Lower leg skin (tissue), 4 donors: ENCODE measurements at regions not wholly inside any gene's neighbourhood (a gene's known extent, or its start where the extent isn't known, plus 50 kb on each side); places are given as distances from the start of the nearest gene placed in this dataset.

Experiments
- DNase-seq, 2 donors: peaks; one replicate each; pipeline ENCODE4 v3.0.0-alpha.2; 2019; ENCODE audit warnings: low spot score in 2 of 2
- H3K4me3 ChIP-seq: fragments of 200-600 bp; sonication (generic); 2 replicates; pipeline ENCODE4 v1.5.1; 2017; ENCODE audit warnings: mild to moderate bottlenecking, low read depth; ENCODE audit not compliant: poor library complexity, severe bottlenecking
- POLR2A ChIP-seq, 2 donors: fragments of 450-650 bp; IDR thresholded peaks; one replicate each; pipeline ENCODE4 v1.6.1; 2016 to 2017; ENCODE audit warnings: antibody characterized with exemption in 2 of 2, mild to moderate bottlenecking in 1 of 2, moderate library complexity in 1 of 2
- WGBS, 2 donors: methylation state at CpG; one replicate each; pipeline ENCODE4 v1.1.5; 2018; 5-methylcytosine and 5-hydroxymethylcytosine counted together
- intact Hi-C: fragments of 100-400 bp; cut with DNase I; formaldehyde crosslinking; loops from one replicate; pipeline ENCODE4 v1.15.0; 2023; ENCODE audit warnings: low total_unique reads
- TF ChIP-seq, protein P1 (sequence below), 3 donors: fragments of 450-650 bp; IDR thresholded peaks; one replicate each; pipeline ENCODE4 v1.5.1; 2016; ENCODE audit warnings: antibody characterized with exemption in 3 of 3, mild to moderate bottlenecking in 3 of 3, moderate library complexity in 2 of 3

DNA sequence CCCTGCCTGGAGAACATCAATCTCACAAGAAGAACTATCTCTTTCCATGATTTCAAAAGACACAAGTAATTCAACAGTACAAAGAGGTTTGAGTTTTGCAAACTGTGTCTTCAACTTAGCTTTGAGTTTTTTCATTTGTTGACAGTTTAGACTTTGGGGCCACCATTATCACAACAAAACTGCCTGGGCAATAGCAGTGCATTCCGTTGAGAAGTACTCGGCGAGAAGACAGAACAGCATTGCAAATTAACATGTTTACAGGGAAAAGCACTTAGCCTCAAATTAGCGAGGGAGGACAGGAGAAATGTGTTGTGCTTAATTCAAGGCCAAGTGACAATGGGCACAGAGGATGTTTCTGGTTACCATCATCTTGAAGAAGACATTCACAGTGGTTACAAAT, 133.2 kb upstream of the MPPED2 start:
- no peak for DNase-seq
- TF ChIP-seq, protein P1, sequence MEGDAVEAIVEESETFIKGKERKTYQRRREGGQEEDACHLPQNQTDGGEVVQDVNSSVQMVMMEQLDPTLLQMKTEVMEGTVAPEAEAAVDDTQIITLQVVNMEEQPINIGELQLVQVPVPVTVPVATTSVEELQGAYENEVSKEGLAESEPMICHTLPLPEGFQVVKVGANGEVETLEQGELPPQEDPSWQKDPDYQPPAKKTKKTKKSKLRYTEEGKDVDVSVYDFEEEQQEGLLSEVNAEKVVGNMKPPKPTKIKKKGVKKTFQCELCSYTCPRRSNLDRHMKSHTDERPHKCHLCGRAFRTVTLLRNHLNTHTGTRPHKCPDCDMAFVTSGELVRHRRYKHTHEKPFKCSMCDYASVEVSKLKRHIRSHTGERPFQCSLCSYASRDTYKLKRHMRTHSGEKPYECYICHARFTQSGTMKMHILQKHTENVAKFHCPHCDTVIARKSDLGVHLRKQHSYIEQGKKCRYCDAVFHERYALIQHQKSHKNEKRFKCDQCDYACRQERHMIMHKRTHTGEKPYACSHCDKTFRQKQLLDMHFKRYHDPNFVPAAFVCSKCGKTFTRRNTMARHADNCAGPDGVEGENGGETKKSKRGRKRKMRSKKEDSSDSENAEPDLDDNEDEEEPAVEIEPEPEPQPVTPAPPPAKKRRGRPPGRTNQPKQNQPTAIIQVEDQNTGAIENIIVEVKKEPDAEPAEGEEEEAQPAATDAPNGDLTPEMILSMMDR (IDR thresholded peaks at IDR 0.05): no peak
- TF ChIP-seq POLR2A (IDR thresholded peaks at IDR 0.05): no peak
- 76 to 86% methylated on average over 4 of the region's 4 CpGs for WGBS, 2 donors
- intact Hi-C loops: no loop called here
- no peak overlapping the region for H3K4me3 ChIP-seq

DNA sequence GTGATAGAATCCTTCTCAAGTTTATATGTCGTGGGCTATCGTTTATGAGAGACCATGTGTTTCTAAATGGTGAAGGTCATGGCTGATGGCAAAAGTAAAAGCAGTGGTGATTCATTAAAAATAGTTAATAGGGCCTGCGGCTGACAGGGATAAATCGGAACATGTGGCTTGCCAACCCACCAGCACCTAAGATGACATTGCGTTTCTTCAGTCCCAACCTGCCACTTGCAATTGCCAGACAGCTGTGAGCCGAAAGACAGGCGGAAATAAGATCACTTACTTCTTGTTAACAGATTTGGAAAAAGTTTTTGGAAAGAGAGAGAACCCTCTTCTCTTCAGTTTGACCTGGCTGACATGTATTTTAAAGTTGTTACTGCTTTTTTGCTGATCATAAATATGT, 131.5 kb upstream of the MPPED2 start:
- no peak for TF ChIP-seq POLR2A (IDR thresholded peaks at IDR 0.05)
- TF ChIP-seq, protein P1 (IDR thresholded peaks at IDR 0.05): no peak
- no peak overlapping the region for H3K4me3 ChIP-seq
- intact Hi-C loops: no loop called here
- WGBS, 2 donors: 79 to 83% methylated on average over 7 of the region's 7 CpGs
- DNase-seq: no peak

DNA sequence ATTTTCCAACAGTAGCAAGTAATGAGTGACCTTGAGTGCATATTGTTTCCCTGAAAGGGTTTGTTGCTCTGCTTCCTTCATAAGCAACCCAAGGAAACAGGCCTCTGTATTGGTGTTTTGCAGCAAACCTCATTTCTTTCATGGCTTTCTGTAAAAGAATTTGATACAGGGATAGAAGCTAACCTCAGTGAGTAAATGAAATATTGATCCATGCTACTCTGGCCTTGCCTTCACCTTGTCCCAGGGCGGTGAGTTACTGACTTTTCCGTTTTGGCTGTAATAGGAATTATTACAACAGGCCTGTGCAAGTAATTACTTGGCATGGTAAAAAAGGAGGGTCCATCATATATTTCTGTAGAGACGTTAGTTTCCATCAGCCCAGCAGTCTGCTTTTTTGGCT, 130.9 kb upstream of the MPPED2 start:
- DNase-seq: no peak
- H3K4me3 ChIP-seq: no peak overlapping the region
- WGBS, 2 donors: 55 to 61% methylated on average over 3 of the region's 3 CpGs
- intact Hi-C loops: no loop called here
- TF ChIP-seq, protein P1 (IDR thresholded peaks at IDR 0.05): no peak
- TF ChIP-seq POLR2A (IDR thresholded peaks at IDR 0.05): no peak

DNA sequence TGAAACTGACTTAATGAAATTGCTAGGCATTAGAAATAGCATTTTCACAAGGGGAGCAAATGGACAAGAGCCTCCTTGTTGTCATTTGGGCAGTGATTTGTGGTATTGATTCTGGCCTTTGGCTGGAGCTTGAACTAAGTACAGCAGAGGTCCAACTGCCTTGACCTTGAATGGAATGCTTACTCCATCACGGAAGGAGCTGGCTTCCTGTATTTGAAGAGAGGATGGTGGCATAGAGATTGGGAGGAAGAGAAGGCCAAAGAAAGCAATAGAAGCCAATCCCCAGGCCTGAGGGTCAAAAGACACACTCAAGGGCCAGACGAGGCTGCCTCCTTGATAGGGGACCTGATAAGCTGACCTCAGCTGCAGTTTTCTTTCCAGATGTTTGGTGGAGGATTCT, 126.6 kb upstream of the MPPED2 start:
- DNase-seq: no peak
- H3K4me3 ChIP-seq: no peak overlapping the region
- TF ChIP-seq, protein P1 (IDR thresholded peaks at IDR 0.05): no peak
- TF ChIP-seq POLR2A (IDR thresholded peaks at IDR 0.05): no peak
- WGBS, 2 donors: 31 to 40% methylated on average over 2 of the region's 2 CpGs
- intact Hi-C loops: no loop called here

DNA sequence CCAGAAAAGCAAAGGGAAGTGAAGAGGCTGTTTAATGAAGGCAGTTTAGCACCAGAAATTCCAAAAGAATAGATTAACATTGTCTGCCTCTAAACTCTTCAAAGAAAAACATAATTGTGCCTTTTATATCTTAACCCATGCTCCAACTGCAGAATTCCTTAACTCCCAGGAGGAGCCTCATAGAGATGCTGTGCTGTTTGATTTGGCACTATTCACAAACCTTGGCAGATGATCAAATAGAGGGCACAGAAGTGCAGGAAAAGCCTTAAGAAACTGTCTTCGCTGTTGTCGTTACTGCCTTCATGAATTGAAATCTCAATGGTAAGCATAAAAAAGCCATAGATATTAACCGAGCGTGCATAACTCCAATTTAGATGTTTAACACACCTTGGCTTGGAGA, 124.1 kb upstream of the MPPED2 start:
- DNase-seq: no peak
- intact Hi-C loops: no loop called here
- H3K4me3 ChIP-seq: no peak overlapping the region
- WGBS, 2 donors: 35 to 40% methylated on average over 4 of the region's 4 CpGs
- TF ChIP-seq, protein P1 (IDR thresholded peaks at IDR 0.05): no peak
- no peak for TF ChIP-seq POLR2A (IDR thresholded peaks at IDR 0.05)

DNA sequence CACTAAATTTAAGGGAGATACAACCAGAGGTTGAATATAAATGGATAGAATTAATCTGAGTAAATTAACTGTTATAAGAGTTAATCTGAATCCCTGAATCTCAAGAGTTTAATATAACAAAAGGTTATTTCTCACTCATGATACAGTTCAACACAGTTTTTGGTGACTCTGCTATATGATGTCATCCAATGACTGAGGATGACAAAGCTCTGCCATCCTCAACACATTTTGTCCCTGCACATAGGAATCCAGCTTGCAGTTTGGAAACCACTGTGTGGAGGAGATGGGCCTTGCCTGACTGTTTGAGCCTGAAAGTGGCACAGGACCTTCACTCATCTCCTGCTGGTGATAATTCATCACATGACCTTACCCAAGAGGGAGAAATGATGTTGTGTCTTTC, 121.0 kb upstream of the MPPED2 start:
- TF ChIP-seq POLR2A (IDR thresholded peaks at IDR 0.05): no peak
- TF ChIP-seq, protein P1 (IDR thresholded peaks at IDR 0.05): no peak
- intact Hi-C loops: no loop called here
- no peak overlapping the region for H3K4me3 ChIP-seq
- DNase-seq: no peak
